NCI-H1048 (cell line): ENCODE measurements at regions not wholly inside any gene's neighbourhood (a gene's known extent, or its start where the extent isn't known, plus 50 kb on each side); places are given as distances from the start of the nearest gene placed in this dataset.

Experiments
- DNase-seq: peaks from one replicate; lab custom pipeline; 2025; lab: John Stamatoyannopoulos, UW

DNA sequence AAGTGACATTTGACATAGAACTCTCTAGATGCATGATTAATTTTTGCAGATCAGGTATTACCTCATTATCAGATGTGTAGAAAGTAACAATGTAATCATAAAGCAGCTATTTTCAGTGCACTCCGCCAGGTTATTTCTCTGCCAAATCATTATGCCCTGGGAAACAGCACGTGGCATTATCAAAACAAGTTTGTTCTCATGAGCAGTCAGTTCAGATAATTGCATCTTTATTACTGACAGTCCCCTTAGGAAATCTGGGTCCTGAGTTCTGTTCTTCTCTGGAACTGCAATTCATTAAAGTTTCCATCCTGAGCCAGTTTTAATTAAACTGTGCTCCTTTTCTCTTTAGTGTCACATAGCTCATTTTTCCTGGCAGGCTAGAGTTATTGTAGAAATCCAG, 94.7 kb upstream of the KRR1 start:
- no peak for DNase-seq

DNA sequence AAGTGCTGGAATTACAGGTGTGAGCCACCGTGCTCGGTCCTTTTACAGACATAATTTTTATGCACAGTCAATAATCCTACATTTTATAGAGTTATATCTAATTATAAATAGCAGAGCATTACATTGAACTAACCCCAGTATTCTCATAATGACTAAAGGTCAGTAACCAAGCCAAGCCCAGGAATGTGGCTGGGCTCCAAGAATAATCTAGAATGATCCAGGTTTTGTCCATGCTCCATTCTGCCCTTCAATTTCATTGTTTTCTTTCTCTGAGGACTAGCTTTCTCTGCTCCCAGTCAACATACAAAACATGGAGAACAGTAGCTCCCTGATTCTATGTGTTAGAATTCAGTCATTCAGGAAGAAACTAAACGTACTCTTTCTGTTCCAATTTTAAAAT, 92.1 kb upstream of the KRR1 start:
- no peak for DNase-seq

DNA sequence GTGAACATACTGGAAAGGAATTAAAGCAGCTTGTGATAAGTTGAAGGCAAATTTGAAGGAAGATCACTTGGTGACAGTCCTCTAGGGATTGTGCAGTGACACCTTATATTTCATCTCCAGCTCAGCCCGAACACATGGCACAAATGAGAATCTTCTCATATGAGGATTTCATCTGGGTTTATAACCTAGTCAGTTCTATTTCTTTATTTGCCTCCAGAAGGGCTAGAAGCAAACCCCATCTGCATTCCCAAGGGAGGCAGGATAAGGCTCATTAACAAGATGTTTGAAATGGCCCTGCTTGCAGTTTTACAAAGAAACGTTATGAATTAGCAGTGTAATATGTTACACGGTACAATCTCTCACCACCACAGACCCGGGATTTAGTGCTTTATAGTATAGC, 90.7 kb upstream of the KRR1 start:
- DNase-seq: no peak

DNA sequence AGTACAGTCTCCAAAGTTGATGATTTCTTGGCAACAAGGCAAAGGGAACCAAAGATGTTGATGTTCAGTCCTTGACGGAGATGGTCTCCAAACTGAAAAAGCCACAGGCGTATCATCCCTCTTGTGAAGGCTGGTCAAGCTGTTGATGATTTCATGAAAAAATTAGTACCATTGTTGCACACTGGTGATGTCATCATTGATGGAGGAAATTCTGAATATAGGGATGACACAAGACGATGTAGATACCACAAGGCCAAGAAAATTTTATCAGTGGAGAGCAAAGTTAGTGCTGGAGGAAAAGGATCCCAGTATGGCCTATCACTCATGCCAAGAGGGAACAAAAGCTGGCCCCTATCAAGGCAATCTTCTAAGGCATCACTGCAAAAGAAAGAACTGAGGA, 88.7 kb upstream of the KRR1 start:
- no peak for DNase-seq

DNA sequence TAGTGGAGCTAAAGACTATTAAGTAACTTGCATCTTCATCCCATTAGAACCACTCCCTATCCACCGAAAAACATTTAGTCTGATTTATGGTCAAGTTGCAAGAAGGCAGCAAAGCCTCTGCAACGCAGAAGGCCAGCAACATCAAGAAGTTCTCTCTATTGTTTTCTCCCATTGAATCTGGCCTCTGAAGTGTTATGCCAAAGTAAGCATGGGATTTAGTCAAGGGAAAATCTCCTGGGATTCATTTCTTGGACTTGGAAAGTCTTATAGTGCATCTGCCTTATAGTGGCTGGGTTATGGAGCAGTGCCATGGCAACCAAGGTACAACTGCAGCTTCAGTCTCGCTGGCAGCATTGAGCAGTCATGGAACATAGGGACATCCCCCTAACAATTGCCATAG, 87.7 kb upstream of the KRR1 start:
- no peak for DNase-seq

DNA sequence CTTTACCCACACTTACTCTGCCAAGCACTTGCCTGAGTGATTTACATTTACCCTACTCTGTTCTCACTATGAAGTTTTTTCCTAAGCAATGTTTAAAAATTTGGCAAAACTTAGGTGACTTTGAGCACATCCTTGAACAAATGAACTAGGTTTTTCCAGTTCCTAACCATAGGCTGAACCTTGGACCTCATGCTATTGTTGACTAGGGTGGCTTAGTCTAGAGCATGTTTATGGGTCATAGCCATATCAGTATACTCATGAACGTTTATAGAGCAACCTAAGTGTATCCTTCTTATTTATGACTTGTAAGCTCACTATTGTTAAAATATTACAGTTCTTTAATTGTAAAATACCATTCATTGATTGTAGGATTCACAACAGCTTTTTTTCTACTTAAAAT, 85.0 kb upstream of the KRR1 start:
- DNase-seq: no peak

DNA sequence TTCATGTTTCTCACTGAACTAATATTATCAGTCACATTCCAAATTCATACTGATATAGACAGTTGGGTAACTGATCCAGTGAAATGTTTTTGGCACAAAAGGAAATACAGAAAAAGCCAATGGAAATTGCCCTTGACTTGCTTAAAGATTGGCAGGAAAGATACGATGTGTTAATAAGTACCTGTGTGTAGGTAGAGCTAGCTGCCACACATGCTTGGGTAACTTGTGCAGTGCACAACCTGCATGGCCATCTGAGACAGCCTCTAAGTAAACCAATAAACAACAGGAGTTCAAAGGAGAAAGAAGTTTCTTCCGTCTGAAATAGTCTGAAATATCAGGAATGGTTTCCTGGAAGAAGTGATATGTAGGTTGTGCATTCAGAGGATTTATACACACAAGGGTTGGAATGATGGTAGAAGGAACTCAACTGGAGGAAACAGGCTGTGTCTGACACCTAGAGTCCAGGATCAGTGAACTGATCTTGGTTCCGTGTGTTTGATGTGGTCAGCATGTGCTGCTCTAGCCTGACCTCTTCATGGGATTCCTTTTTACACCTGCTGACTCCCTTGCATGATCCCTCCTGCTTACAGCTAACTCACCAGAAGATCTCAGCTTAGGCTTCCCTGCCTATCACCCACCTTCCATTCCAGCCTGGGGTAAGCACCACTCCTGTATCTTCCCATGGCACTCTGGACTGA, 81.4 kb upstream of the KRR1 start:
- no peak for DNase-seq

DNA sequence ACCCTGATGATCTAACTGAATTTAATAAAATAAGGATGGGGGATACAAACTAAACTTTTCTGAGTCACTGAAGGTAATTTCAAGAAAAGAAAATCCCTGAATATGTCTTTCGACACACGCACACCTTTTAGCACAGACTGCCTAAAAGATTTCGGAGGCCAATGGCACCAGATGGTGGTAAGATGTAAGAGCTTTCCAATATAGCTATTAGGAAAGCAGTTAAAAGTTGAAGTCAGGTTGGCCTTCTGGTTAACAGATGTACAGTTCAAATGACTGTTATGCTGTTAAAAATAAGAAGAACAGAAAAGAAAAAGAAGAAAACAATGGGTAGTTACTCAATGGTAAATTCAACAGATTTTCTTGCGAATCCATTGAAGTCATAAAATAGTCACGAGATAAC, 80.7 kb upstream of the KRR1 start:
- no peak for DNase-seq

DNA sequence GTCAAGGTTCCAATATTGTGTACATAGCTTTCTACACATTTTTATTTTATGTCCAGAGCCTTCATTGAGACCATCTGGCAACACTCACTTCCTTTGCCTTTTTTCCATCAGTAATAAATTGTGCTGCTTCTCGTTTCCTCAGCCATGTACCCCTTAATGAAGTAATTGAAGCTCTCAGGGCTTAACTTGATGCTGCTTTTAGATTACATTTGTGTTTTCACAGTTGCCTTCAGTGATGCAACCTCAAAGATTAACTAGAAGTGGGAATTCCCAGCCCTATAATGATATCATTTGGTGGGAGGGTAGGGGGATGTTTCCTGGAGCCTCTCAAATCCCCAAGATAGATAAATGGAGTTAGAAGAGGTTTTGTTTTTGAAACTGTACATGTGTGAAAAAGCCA, 80.2 kb upstream of the KRR1 start:
- no peak for DNase-seq

DNA sequence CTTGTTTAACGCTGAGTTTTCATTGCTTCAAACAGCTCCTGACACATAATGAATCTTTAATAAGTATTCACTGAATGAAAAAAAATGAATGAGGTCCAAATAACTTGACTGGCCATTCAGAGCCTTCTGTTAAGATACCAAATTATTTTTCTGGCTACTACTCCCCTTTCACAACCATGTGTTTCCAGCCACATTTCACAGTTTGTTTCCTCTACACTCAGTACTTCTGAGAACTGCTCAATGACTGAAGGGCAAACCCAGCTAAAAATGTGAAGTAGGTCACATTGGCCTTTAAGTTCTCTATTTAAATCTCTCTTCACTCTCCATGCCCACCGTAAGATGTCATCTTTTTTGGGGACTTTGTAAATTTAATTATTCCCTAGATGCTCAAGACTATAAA, 78.4 kb upstream of the KRR1 start:
- no peak for DNase-seq

DNA sequence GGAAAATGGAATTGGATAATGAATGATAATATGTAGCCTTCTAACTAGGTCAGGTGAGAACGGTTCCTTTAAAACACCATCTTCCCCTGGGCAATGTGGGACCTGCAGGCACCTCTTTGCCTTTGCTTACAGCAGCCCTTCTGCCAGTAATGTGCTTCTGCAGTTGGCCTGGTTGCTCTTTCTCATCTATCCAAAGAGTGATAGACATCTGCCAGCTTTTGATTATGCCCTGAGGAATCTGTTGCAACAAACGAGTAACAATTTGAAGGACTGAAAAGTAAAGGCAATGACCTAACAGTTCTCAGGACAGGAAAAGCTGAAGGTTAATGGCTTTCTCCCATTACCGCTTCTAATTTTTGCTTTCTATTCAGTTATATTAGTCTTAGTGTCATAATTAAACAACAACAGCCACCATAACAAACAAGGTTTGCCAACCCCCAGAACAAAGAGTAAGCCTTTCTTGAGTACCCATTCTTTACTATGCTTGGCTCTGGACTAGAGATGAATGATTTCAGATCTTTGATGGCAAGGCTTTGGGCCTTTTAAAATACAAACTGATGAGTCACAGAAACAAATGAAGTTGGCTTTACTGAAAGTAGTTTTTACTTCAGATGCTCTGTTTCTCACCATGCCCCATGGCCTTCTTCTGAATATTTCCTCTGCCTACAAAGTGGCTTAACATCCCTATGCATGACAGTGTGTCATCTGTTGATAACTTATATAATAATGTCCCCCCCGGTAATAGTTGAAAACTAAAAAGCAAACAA, 76.1 kb upstream of the KRR1 start:
- DNase-seq: no peak

DNA sequence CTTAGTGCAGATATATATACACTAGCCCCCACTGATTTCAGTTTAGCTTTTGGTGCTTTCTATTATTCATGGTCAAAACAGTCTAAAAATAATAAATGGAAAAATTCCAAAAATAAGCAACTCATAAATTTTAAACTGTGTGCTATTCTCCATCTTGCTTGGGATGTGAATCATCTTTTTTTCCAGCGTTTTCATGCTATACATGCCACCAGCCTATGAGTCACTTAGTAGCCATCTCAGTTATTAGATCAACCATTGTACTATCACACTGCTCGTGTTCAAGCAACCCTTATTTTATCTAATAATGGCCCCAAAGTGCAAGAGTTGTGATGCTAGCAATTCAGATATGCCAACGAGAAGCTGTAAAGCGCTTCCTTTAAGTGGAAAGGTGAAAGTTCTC, 73.9 kb upstream of the KRR1 start:
- no peak for DNase-seq

DNA sequence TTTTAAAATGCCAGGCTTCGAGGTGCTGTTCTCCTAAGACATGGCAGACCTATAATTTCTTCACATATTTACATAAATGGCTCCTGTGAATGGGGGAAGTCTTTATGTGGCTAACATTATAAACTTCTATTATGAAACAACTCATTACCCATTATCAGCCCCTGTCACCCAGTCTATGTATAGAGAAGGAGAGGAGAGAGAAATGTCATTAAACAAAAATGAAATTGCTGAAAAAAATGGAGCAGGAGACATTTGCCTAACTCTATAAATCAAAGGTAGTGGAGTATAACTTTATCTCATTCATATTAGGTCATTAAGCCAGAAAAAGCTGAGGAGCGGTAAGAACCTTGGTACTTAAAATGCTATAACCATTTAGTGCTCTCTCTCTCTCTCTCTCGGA, 71.9 kb upstream of the KRR1 start:
- DNase-seq: no peak

DNA sequence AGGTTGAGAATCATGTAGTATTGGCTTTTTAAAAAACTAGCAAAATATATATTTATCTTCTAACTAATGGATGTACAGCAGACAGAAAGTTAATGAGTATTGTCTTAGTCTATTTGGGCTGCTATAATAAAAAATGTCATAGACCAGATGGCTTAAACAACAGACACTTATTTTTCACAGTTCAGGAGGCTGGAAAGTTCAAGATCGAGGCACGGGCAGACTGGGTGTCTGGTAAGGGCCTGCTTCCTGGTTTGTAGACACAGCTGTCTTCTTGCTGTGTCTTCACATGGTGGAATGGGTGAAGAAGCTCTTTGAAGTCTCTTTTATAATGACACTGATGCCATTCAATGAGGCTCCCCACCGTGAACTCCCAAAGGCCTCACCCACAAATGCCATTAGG, 70.1 kb upstream of the KRR1 start:
- no peak for DNase-seq

DNA sequence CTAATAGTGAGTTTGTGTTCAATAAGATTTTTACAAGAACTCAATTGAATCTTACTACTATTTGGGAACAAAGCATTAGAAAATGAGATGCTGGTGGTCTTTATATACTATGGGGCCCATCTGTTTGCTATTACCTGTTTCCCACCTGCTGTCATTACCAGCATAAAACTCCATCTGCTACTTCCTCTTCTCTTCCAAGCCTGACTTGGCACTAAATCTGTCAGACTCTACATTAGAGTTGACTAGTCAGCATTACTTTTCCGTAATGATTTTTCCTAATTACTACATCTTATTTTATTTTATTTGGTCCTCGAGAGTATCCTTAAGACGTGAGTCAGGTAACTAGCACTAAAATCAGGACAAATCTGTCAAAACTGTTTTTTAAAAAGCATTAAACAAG, 68.1 kb upstream of the KRR1 start:
- no peak for DNase-seq

DNA sequence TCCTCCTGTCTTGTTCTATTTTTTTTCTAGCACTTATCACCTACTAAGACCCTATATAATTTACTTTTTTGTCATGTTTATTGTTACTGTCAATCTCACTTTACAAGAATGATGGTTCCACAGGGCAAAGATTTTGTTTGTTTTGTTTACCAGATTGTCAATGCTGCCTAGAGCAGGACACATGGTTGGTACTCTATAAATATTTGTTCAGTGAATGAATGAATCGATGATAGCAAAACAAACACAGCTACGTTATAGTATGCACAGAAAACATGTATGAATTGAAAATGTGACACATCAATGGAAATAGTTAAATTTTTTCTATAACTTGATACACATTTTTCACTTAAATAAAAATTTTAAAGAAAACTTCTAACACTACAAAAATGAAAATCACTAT, 67.1 kb upstream of the KRR1 start:
- no peak for DNase-seq

DNA sequence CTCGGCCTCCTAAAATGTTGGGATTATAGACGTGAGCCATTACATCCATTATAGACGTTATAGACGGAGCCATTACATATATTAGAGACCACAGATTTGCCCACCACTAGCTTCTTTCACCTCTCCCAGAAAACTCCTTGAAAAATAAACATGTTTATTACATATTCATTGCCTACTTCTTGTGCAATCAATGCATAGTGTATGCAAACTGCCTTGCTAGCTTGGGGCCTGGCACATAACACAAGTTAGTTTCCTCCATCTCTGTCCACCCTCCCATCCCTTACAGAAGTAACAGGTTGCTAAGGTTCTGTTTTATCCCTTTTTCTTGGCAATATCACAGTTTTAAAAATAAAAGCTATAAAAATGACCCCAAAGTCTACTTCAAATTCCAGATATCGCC, 66.4 kb upstream of the KRR1 start:
- no peak for DNase-seq

DNA sequence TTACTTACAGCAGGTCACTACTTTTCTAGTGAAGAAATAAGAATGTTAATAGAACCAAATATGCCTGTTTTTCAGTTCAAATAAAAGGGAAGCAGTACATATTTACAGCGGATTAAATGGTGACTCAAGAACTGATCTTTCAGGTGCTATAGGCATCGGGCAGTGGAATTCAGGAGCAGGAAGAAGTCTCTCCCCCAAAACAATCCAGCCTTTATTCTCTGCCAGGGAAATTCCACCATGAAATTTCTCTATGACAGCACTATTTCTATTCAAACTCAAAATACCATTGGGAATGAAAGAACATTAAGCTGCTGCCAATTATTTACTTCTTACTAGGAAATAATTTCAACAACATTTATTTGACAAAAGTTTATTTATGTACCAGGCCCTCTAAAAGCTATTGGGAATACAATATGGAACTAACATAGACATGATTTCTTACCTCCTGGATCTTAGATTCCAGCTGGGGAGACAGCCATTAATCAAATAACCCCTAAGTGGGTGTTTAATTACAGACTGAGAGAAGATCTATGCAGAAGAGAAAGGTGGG, 60.3 kb upstream of the KRR1 start:
- peak; percentile 70 for DNase-seq

DNA sequence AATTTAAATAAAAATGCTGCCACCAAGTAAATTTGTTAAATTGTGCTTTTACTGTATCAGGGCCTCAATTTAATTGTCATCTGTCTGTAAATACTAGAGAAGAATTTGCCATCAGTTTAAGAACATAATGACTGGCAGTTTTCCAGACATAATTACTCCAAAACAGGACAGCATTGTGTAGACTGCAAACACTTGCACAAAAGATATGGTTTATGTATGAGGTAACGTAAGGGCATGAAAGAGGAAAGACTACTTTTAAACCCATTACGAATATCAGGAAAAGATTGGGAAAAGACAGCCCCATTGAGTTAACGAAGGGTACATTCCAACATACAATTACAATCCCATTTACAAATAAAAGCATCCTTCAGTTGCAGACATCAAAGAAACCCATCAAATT, 59.8 kb upstream of the KRR1 start:
- DNase-seq: peak; percentile 55

DNA sequence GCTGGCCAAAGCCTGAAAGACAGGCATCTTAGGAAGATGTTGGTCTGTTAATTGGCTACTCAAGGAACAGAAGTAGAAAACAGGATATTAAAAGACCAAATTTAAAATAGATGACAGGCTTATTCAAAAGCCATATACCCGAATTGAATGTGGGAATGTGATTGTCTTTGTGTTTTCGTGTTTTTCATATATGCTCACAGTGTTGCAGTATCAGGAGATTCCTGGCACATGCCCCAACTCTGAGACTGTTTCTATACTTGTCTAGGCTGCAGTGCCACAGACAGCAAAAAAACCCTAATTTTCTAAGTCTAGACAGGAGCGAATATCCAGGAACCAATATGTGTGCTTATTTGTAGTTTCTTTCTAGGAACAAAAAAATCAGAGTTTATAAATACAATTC, 57.4 kb upstream of the KRR1 start:
- DNase-seq: no peak

DNA sequence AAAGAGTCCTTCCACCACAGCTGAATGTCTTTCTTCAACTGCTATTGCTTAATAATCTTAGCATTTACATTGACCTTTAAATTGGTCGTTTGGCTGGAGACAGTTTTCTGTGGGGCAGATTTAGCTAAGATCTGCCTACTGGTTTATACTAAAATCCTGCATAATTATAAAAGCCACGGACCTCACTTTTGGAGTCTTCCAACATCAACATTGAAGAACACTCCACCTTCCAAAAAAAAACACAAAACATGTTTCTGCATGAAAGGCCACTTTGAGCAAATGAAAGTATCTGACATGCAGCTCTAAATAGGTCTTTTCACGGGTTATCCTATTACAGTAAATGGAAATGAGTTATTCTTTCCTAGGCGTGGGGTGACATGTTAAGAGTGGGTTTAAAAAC, 57.0 kb upstream of the KRR1 start:
- no peak for DNase-seq

DNA sequence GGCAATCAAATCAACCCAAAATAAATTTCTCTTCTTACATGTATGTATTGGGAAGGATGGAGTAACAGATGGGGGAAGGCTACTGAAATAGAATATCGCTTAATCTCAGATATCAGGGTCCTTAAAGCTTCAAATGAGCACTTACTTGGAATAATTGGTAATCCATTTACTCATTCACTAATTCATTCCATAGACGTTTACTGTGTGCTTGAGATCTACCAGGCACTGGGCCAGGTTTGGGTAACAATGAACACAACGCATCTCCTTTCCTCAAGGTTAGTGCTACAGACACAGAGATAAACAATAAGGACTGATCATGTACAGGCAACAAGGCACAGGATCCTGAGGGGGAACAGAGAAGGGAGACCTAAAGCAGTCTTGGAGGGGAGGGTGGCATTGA, 54.4 kb upstream of the KRR1 start:
- no peak for DNase-seq

DNA sequence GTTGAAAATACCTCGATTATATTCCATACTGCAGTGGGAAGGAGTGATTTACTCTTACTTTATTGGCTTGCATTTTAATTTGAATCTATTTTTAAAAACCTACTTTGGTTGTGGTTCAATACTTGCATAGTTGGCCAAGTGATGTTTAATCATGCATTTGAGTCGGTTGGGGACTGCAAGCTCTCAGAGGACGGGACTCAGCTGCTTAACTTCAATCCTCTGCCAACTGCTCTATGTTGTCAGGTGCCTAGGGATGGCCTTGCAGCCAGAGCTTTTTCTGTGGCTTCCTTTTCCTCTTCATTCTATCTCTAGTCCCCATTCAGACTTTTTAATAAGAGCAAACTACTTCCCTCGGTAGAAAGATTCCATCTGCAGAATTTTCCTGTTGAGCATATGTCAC, 53.4 kb upstream of the KRR1 start:
- no peak for DNase-seq

DNA sequence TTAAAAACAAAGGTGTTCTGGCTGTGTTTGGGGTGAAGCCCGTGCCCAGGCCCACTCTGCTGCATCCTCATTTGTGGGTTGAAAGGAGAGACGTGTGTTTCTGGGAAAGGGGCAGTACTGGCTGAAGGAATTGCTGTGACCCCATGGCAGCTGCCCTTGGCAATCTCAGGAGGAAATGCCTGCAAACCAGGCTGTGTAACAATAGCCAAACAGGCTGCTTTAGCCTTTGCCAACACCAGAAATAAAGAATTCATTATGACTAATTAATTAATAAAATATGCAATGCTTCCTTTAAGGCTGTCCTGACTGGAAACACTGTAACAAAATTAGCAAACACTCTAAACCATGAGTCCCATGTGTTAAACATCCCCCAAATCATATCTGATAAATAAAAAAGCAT, 53.0 kb upstream of the KRR1 start:
- no peak for DNase-seq
